Mammary epithelial cell (primary cell): ENCODE measurements at regions not wholly inside any gene's neighbourhood (a gene's known extent, or its start where the extent isn't known, plus 50 kb on each side); places are given as distances from the start of the nearest gene placed in this dataset.

ENCODE experiments used
- EZH2 ChIP-seq: IDR thresholded peaks from 2 replicates; pipeline ENCODE4 v1.6.1; 2012; ENCODE audit warnings: low read length, inconsistent platforms, borderline replicate concordance
- TF ChIP-seq, protein P1 (sequence below), 2 donors: IDR thresholded peaks in 1 of 2; conservative IDR thresholded peaks in 1 of 2; 2 replicates each; pipeline ENCODE4 v1.5.1; 2011 to 2012; ENCODE audit warnings: inconsistent platforms in 2 of 2, low read length in 2 of 2, mild to moderate bottlenecking in 2 of 2, control low read depth in 1 of 2, low read depth in 1 of 2; ENCODE audit not compliant: insufficient read depth in 1 of 2; ENCODE audit errors: extremely low read depth in 1 of 2

DNA sequence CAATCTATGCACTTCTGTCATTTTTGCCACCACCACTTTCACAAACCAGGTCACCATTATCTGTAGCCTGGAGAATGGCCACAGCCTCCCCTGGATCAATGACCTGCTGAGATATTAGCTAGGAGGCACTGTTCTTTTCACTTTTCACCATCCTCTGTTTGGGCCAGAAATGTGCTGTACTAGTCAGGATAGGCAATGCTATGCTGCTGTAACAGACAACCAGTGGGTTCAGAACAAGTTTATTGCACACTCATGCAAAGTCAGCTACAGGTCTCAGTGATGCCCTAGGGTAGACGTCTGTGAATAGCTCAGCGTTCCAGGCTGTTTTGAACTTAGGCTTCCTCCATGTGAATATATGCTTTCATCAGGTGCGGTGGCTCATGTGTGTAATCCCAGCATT lies 231.5 kb downstream of the SUDS3 start:
- TF ChIP-seq, protein P1, sequence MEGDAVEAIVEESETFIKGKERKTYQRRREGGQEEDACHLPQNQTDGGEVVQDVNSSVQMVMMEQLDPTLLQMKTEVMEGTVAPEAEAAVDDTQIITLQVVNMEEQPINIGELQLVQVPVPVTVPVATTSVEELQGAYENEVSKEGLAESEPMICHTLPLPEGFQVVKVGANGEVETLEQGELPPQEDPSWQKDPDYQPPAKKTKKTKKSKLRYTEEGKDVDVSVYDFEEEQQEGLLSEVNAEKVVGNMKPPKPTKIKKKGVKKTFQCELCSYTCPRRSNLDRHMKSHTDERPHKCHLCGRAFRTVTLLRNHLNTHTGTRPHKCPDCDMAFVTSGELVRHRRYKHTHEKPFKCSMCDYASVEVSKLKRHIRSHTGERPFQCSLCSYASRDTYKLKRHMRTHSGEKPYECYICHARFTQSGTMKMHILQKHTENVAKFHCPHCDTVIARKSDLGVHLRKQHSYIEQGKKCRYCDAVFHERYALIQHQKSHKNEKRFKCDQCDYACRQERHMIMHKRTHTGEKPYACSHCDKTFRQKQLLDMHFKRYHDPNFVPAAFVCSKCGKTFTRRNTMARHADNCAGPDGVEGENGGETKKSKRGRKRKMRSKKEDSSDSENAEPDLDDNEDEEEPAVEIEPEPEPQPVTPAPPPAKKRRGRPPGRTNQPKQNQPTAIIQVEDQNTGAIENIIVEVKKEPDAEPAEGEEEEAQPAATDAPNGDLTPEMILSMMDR (conservative IDR thresholded peaks at IDR 0.05 in 1 of 2, IDR thresholded peaks at IDR 0.05 in 1 of 2; ENCODE audit: extremely low read depth in 1 of 2, insufficient read depth in 1 of 2, low read depth in 1 of 2, low read length in 2 of 2) = no peak
- no peak for TF ChIP-seq EZH2
